Astrocyte (in vitro differentiated cells and primary cell): ENCODE measurements at regions not wholly inside any gene's neighbourhood (a gene's known extent, or its start where the extent isn't known, plus 50 kb on each side); places are given as distances from the start of the nearest gene placed in this dataset.

ENCODE experiments used
- DNase-seq: peaks from one replicate; pipeline ENCODE4 v3.0.0-alpha.2; 2010; ENCODE audit warnings: low read depth
- FAIRE-seq: peaks from 2 replicates; lab custom pipeline; 2011; peaks lifted over from hg19 to GRCh38; lab: Jason Lieb, UNC
- H2AFZ ChIP-seq: 2 replicates; pipeline ENCODE4 v1.6.0; 2012; ENCODE audit warnings: low read depth, low read length, inconsistent platforms
- H3K27ac ChIP-seq: 2 replicates; pipeline ENCODE4 v1.5.1; 2011; ENCODE audit warnings: low read depth, low read length, inconsistent platforms
- H3K27me3 ChIP-seq: 2 replicates; pipeline ENCODE4 v1.6.0; 2011; ENCODE audit warnings: low read length, inconsistent platforms; ENCODE audit not compliant: insufficient read depth
- H3K36me3 ChIP-seq: 2 replicates; pipeline ENCODE4 v1.5.1; 2011; ENCODE audit warnings: low read length, inconsistent platforms; ENCODE audit not compliant: insufficient read depth
- H3K4me1 ChIP-seq: 2 replicates; pipeline ENCODE4 v1.5.1; 2011; ENCODE audit warnings: low read length, inconsistent platforms; ENCODE audit not compliant: insufficient read depth
- H3K4me2 ChIP-seq: 2 replicates; pipeline ENCODE4 v1.6.0; 2012; ENCODE audit warnings: low read length, inconsistent platforms
- H3K4me3 ChIP-seq: 2 replicates; pipeline ENCODE4 v1.5.1; 2011; ENCODE audit warnings: low read depth, mild to moderate bottlenecking, low read length, inconsistent platforms; ENCODE audit not compliant: insufficient read depth
- H3K79me2 ChIP-seq: 2 replicates; pipeline ENCODE4 v1.6.0; 2012; ENCODE audit warnings: mild to moderate bottlenecking, low read length, inconsistent platforms; ENCODE audit not compliant: insufficient read depth
- H3K9ac ChIP-seq: 2 replicates; pipeline ENCODE4 v1.6.0; 2012; ENCODE audit warnings: mild to moderate bottlenecking, low read length, inconsistent platforms
- H3K9me3 ChIP-seq: 2 replicates; pipeline ENCODE4 v1.5.1; 2012; ENCODE audit warnings: low read depth, mild to moderate bottlenecking, low read length, inconsistent platforms; ENCODE audit not compliant: insufficient read depth
- H4K20me1 ChIP-seq: 2 replicates; pipeline ENCODE4 v1.6.0; 2012; ENCODE audit warnings: low read length, inconsistent platforms; ENCODE audit not compliant: insufficient read depth
- H3K27ac Mint-ChIP-seq: one replicate; pipeline ENCODE4 v1.8.0; 2021; ENCODE audit warnings: mild to moderate bottlenecking, mixed read lengths; ENCODE audit not compliant: unreplicated experiment
- H3K27me3 Mint-ChIP-seq: one replicate; pipeline ENCODE4 v1.8.0; 2021; ENCODE audit warnings: low read depth, mixed read lengths; ENCODE audit not compliant: unreplicated experiment
- H3K36me3 Mint-ChIP-seq: one replicate; pipeline ENCODE4 v1.8.0; 2021; ENCODE audit warnings: low read depth, mixed read lengths; ENCODE audit not compliant: unreplicated experiment
- H3K4me1 Mint-ChIP-seq: one replicate; pipeline ENCODE4 v1.8.0; 2021; ENCODE audit warnings: low read depth, mixed read lengths; ENCODE audit not compliant: unreplicated experiment
- H3K4me3 Mint-ChIP-seq: one replicate; pipeline ENCODE4 v1.8.0; 2021; ENCODE audit warnings: mild to moderate bottlenecking, moderate library complexity, mixed read lengths; ENCODE audit not compliant: unreplicated experiment
- H3K9me3 Mint-ChIP-seq: one replicate; pipeline ENCODE4 v1.8.0; 2021; ENCODE audit warnings: mild to moderate bottlenecking, mixed read lengths; ENCODE audit not compliant: unreplicated experiment
- EZH2 ChIP-seq: IDR thresholded peaks from 2 replicates; pipeline ENCODE4 v1.6.1; 2012; ENCODE audit warnings: mild to moderate bottlenecking, low read length, inconsistent platforms; ENCODE audit not compliant: insufficient read depth
- TF ChIP-seq, protein P1 (sequence below): IDR thresholded peaks from 2 replicates; pipeline ENCODE4 v1.5.1; 2011; ENCODE audit warnings: low read depth, mild to moderate bottlenecking, inconsistent platforms, low read length, moderate library complexity; ENCODE audit not compliant: insufficient read depth

DNA sequence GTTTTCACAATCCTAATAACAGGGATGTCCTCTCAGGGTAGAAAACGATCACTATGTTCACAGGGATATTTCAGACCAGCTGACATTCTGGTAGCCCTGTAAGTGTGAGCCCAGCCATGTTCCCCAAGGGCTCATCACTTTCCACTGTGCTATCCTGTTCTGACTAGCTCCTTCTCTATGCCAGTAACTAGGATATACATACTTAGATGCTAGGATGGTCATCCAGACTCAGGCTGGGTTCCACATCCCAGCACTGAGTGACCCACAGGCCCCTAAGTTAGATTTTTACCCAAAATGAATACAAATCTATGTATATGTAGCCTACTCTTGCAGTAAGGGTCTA, 83.0 kb downstream of the CD164 start:
- H3K9me3 ChIP-seq, result no peaks in the 10 kb centered on the region
- H4K20me1 ChIP-seq, result no peaks in the 10 kb centered on the region
- no peak overlapping the region for H3K27ac Mint-ChIP-seq
- peaks cover 11% of the 10 kb centered on the region for H3K27me3 Mint-ChIP-seq
- H3K4me1 Mint-ChIP-seq, result peaks cover 3% of the 10 kb centered on the region
- H3K79me2 ChIP-seq, result no peaks in the 10 kb centered on the region
- no peak for DNase-seq
- no peak overlapping the region for H3K4me3 Mint-ChIP-seq
- no peak overlapping the region for H3K4me2 ChIP-seq
- H3K27ac ChIP-seq, result no peak overlapping the region
- TF ChIP-seq, protein P1, sequence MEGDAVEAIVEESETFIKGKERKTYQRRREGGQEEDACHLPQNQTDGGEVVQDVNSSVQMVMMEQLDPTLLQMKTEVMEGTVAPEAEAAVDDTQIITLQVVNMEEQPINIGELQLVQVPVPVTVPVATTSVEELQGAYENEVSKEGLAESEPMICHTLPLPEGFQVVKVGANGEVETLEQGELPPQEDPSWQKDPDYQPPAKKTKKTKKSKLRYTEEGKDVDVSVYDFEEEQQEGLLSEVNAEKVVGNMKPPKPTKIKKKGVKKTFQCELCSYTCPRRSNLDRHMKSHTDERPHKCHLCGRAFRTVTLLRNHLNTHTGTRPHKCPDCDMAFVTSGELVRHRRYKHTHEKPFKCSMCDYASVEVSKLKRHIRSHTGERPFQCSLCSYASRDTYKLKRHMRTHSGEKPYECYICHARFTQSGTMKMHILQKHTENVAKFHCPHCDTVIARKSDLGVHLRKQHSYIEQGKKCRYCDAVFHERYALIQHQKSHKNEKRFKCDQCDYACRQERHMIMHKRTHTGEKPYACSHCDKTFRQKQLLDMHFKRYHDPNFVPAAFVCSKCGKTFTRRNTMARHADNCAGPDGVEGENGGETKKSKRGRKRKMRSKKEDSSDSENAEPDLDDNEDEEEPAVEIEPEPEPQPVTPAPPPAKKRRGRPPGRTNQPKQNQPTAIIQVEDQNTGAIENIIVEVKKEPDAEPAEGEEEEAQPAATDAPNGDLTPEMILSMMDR, result no peak
- no peak for TF ChIP-seq EZH2
- no peaks in the 10 kb centered on the region for H3K36me3 Mint-ChIP-seq
- no peak overlapping the region for H2AFZ ChIP-seq
- FAIRE-seq, result no peak
- H3K4me1 ChIP-seq, result no peaks in the 10 kb centered on the region
- H3K9me3 Mint-ChIP-seq, result no peaks in the 10 kb centered on the region
- H3K36me3 ChIP-seq, result no peaks in the 10 kb centered on the region
- H3K27me3 ChIP-seq, result no peaks in the 10 kb centered on the region
- H3K9ac ChIP-seq, result no peak overlapping the region
- H3K4me3 ChIP-seq, result no peak overlapping the region

DNA sequence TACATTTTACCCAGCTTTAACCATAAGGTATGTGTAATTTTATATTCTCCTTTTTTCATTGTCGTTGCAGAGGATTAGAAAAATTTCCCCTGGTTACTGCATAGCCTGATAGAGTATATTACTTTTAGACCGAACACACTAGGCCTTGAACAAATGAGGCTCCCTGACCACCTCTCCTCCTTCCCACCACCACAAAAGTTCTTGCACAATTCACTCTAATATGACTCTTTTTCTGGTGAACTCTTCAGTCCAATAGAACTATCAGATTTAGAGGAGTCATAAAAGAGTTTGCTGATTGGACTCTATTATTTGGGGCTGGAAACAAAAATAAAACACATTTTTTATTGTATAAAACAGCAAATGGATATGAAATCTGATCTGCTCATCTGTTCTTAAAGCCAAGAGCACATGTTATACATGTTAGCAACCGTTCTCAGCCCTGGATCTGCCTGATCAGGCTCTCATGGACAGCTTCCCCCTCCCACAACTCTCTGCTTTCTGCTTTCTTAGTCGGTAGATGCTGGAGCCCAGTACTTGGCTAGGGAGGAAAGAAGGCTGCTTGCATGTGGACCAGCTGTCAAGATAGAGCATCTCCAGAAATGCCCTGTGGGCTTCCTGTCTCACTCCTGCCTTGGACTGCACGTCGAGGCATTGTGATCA, 83.5 kb downstream of the CD164 start:
- Histone ChIP-seq H2AFZ (no peak overlapping the region), H4K20me1 (no peaks in the 10 kb centered on the region), H3K79me2 (no peaks in the 10 kb centered on the region), H3K4me1 (no peaks in the 10 kb centered on the region), H3K27me3 (no peaks in the 10 kb centered on the region), H3K9me3 (no peaks in the 10 kb centered on the region), H3K36me3 (no peaks in the 10 kb centered on the region), H3K27ac (no peak overlapping the region), H3K4me2 (no peak overlapping the region), H3K4me3 (no peak overlapping the region), H3K9ac (no peak overlapping the region)
- DNase-seq, result no peak
- Mint-ChIP-seq H3K4me1 (peaks cover 1% of the 10 kb centered on the region), H3K9me3 (no peaks in the 10 kb centered on the region), H3K4me3 (no peak overlapping the region), H3K36me3 (no peaks in the 10 kb centered on the region), H3K27me3 (peaks cover 10% of the 10 kb centered on the region), H3K27ac (no peak overlapping the region)
- FAIRE-seq, result no peak
- TF ChIP-seq, protein P1, result no peak
- no peak for TF ChIP-seq EZH2

DNA sequence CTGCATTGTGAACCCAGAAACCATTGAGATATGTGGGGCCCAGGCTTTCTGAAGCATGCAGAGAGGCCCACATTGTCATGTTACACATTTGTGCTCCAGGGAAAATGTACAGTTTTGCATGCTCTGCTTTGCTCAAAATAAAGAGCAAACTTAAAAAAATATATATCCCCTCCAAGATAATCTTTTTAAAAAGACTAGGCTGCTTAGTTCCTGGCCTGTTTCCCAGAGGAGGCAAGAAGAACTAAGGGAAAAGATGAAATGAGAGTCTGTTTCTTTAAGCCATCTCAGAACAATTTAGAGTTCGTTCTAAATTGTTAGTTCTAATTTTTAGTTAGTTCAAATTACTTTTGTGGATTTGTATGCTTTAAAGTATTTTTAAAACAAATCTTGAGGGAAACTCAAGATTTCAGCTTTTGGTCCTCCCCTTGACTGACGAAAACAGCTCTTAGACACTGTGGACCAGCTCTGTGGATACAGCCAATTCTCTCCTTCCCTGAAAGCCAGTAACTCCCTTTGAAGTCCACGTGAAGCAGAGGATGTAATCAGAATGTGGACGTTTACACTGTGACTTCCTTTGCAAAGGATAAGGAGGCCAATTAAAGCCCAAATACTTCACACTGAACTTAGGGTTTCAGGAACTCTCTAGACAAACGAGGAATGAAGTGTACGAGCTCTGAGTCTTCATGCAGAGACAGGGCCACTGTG, 84.7 kb downstream of the CD164 start:
- FAIRE-seq, result no peak
- peaks cover 1% of the 10 kb centered on the region for H3K4me1 Mint-ChIP-seq
- H3K27me3 Mint-ChIP-seq, result peaks cover 10% of the 10 kb centered on the region
- Histone ChIP-seq H3K79me2 (no peaks in the 10 kb centered on the region), H3K4me2 (no peak overlapping the region), H3K9ac (no peak overlapping the region), H3K27ac (no peak overlapping the region), H3K4me1 (no peaks in the 10 kb centered on the region), H3K4me3 (no peak overlapping the region), H4K20me1 (no peaks in the 10 kb centered on the region), H2AFZ (no peak overlapping the region), H3K36me3 (no peaks in the 10 kb centered on the region), H3K9me3 (no peaks in the 10 kb centered on the region), H3K27me3 (no peaks in the 10 kb centered on the region)
- DNase-seq, result no peak
- no peak overlapping the region for H3K27ac Mint-ChIP-seq
- H3K36me3 Mint-ChIP-seq, result no peaks in the 10 kb centered on the region
- H3K9me3 Mint-ChIP-seq, result no peaks in the 10 kb centered on the region
- TF ChIP-seq, protein P1, result no peak
- TF ChIP-seq EZH2, result no peak
- no peak overlapping the region for H3K4me3 Mint-ChIP-seq
